GM23338 (cell line): ENCODE measurements at regions not wholly inside any gene's neighbourhood (a gene's known extent, or its start where the extent isn't known, plus 50 kb on each side); places are given as distances from the start of the nearest gene placed in this dataset.

Source experiments
- ATAC-seq: fragments of 200-7000 bp; cut with Tn5 transposase; 3 replicates; pipeline ENCODE4 v1.9.1; 2020
- DNase-seq: peaks from one replicate; pipeline ENCODE4 v3.0.0-alpha.2; 2015; ENCODE audit warnings: low spot score
- H2AFZ ChIP-seq: fragments of 200-600 bp; sonication (generic); 2 replicates; pipeline ENCODE4 v1.8.0; 2016; ENCODE audit warnings: antibody characterized with exemption, mild to moderate bottlenecking, moderate library complexity
- H3F3A ChIP-seq: fragments of 200-600 bp; sonication (generic); replicated peaks from 2 replicates; pipeline ENCODE4 v1.8.0; 2017; ENCODE audit warnings: antibody characterized with exemption, mixed run types, low read depth
- H3K27ac ChIP-seq: fragments of 200-600 bp; sonication (generic); 2 replicates; pipeline ENCODE4 v1.6.1; 2016; ENCODE audit warnings: low read depth
- H3K27me3 ChIP-seq: fragments of 200-600 bp; sonication (generic); 2 replicates; pipeline ENCODE4 v1.8.0; 2016; ENCODE audit warnings: mild to moderate bottlenecking, mixed run types, moderate library complexity; ENCODE audit not compliant: insufficient read depth
- H3K36me3 ChIP-seq: fragments of 200-600 bp; sonication (generic); 2 replicates; pipeline ENCODE4 v1.8.0; 2016; ENCODE audit warnings: mild to moderate bottlenecking; ENCODE audit not compliant: insufficient read depth
- H3K4me1 ChIP-seq: fragments of 200-600 bp; sonication (generic); 2 replicates; pipeline ENCODE4 v1.8.0; 2016; ENCODE audit warnings: mild to moderate bottlenecking, moderate library complexity; ENCODE audit not compliant: insufficient read depth
- H3K4me2 ChIP-seq: fragments of 200-600 bp; sonication (generic); 2 replicates; pipeline ENCODE4 v1.7.1; 2017; ENCODE audit warnings: mixed run types
- H3K4me3 ChIP-seq: fragments of 200-600 bp; sonication (generic); 2 replicates; pipeline ENCODE4 v1.6.1; 2016; ENCODE audit warnings: mixed run types
- H3K79me2 ChIP-seq: fragments of 200-600 bp; sonication (generic); replicated peaks from 2 replicates; pipeline ENCODE4 v1.8.0; 2017; ENCODE audit warnings: mild to moderate bottlenecking; ENCODE audit not compliant: insufficient read depth
- H3K9me2 ChIP-seq: fragments of 200-600 bp; sonication (generic); 2 replicates; pipeline ENCODE4 v1.8.0; 2017; ENCODE audit not compliant: insufficient read depth
- H4K20me1 ChIP-seq: fragments of 200-600 bp; sonication (generic); replicated peaks from 2 replicates; pipeline ENCODE4 v1.8.0; 2017; ENCODE audit warnings: mild to moderate bottlenecking; ENCODE audit not compliant: insufficient read depth
- H3K27ac Mint-ChIP-seq: 2 replicates; pipeline ENCODE4 v1.8.0; 2020; ENCODE audit warnings: inconsistent platforms, mild to moderate bottlenecking, moderate library complexity, mixed read lengths
- H3K27me3 Mint-ChIP-seq: 3 replicates; pipeline ENCODE4 v1.8.0; 2022; ENCODE audit warnings: low read depth, mild to moderate bottlenecking, moderate library complexity, mixed read lengths, inconsistent platforms; ENCODE audit not compliant: insufficient read depth, poor library complexity
- H3K36me3 Mint-ChIP-seq: 3 replicates; pipeline ENCODE4 v1.8.0; 2021; ENCODE audit warnings: low read depth, mild to moderate bottlenecking, inconsistent platforms, moderate library complexity, mixed read lengths
- H3K4me1 Mint-ChIP-seq: 3 replicates; pipeline ENCODE4 v1.8.0; 2020; ENCODE audit warnings: mild to moderate bottlenecking, inconsistent platforms, mixed read lengths
- H3K4me3 Mint-ChIP-seq: 3 replicates; pipeline ENCODE4 v1.8.0; 2021; ENCODE audit warnings: moderate library complexity, mild to moderate bottlenecking, inconsistent platforms, mixed read lengths
- H3K9me3 Mint-ChIP-seq: 3 replicates; pipeline ENCODE4 v1.8.0; 2020; ENCODE audit warnings: moderate library complexity, mild to moderate bottlenecking, inconsistent platforms, mixed read lengths
- CREB1 ChIP-seq: fragments of 250-450 bp; sonication (Bioruptor Pico); IDR thresholded peaks from 2 replicates; pipeline ENCODE4 v1.5.0; 2020; ENCODE audit warnings: low read depth, mild to moderate bottlenecking, moderate library complexity
- CTCF ChIP-seq, 2 experiments: fragments of 200-600 bp in 1 of 2; sonication (generic) in 1 of 2; conservative IDR thresholded peaks; 2 replicates each; pipeline versions ENCODE4 v1.5.1 to v1.6.1; 2016 to 2017; ENCODE audit warnings: antibody characterized with exemption in 2 of 2, low read depth in 2 of 2, mild to moderate bottlenecking in 2 of 2, moderate library complexity in 1 of 2
- ETS1 ChIP-seq: IDR thresholded peaks from 2 replicates; pipeline ENCODE4 v1.6.1; 2016; ENCODE audit warnings: antibody characterized with exemption
- EZH2 ChIP-seq: fragments of 200-600 bp; sonication (generic); IDR thresholded peaks from one replicate; pipeline ENCODE4 v1.8.0; 2017; ENCODE audit warnings: antibody characterized with exemption, mild to moderate bottlenecking, low read depth; ENCODE audit not compliant: unreplicated experiment
- EZH2phosphoT487 ChIP-seq: fragments of 200-600 bp; sonication (generic); IDR thresholded peaks from one replicate; pipeline ENCODE4 v1.8.1; 2018; ENCODE audit warnings: antibody characterized with exemption; ENCODE audit not compliant: unreplicated experiment
- JUNB ChIP-seq: IDR thresholded peaks from one replicate; pipeline ENCODE4 v1.6.1; 2016; ENCODE audit warnings: antibody characterized with exemption; ENCODE audit not compliant: unreplicated experiment
- NANOG ChIP-seq: IDR thresholded peaks from 2 replicates; pipeline ENCODE4 v1.6.1; 2016; ENCODE audit warnings: antibody characterized with exemption, borderline replicate concordance
- POLR2AphosphoS5 ChIP-seq: IDR thresholded peaks from 2 replicates; pipeline ENCODE4 v1.6.1; 2016; ENCODE audit warnings: antibody characterized with exemption, low read depth
- REST ChIP-seq: IDR thresholded peaks from one replicate; pipeline ENCODE4 v1.6.1; 2018; ENCODE audit warnings: antibody characterized with exemption; ENCODE audit not compliant: unreplicated experiment
- STAT1 ChIP-seq: IDR thresholded peaks from one replicate; pipeline ENCODE4 v1.6.1; 2016; ENCODE audit warnings: antibody characterized with exemption; ENCODE audit not compliant: unreplicated experiment
- ZNF114 ChIP-seq: fragments of 250-450 bp; sonication (Bioruptor Pico); IDR thresholded peaks from 2 replicates; pipeline ENCODE4 v1.5.0; 2020; ENCODE audit warnings: mild to moderate bottlenecking, moderate library complexity
- ZNF331 ChIP-seq: fragments of 250-450 bp; sonication (Bioruptor Pico); IDR thresholded peaks from 2 replicates; pipeline ENCODE4 v1.5.0; 2020; ENCODE audit warnings: low read depth, mild to moderate bottlenecking, moderate library complexity
- ZNF462 ChIP-seq: fragments of 250-450 bp; sonication (Bioruptor Pico); IDR thresholded peaks from 2 replicates; pipeline ENCODE4 v1.5.0; 2020; ENCODE audit warnings: mild to moderate bottlenecking, moderate library complexity

- H3K27ac Mint-ChIP-seq = no peak overlapping the region; the same call in 1 of the 2 replicates
- peaks cover 6% of the 10 kb centered on the region for H3K27me3 Mint-ChIP-seq
- no peak for ATAC-seq
- H3K9me3 Mint-ChIP-seq = no peaks in the 10 kb centered on the region
- no peak overlapping the region for H3K4me3 Mint-ChIP-seq
- H3K27ac ChIP-seq = no peak overlapping the region
- H3K79me2 ChIP-seq = no peaks in the 10 kb centered on the region
- H2AFZ ChIP-seq = no peak overlapping the region
- 0 out of 2 replicates have a peak, but pooled peaks cover 3% of the 10 kb centered on the region for H3F3A ChIP-seq
- H3K27me3 ChIP-seq = no peaks in the 10 kb centered on the region
- TF ChIP-seq EZH2 (no peak), ZNF331 (CRISPR knock-in tag) (no peak), CREB1 (no peak), ETS1 (no peak), ZNF114 (CRISPR knock-in tag) (no peak), ZNF462 (CRISPR knock-in tag) (no peak), EZH2phosphoT487 (no peak), STAT1 (no peak), NANOG (no peak), REST (no peak), JUNB (no peak), CTCF (conservative IDR thresholded peaks at IDR 0.05; ENCODE audit: low read depth in 2 of 2) (no peak), POLR2AphosphoS5 (no peak)
- no peak overlapping the region for H3K4me3 ChIP-seq
- no peaks in the 10 kb centered on the region for H3K4me1 ChIP-seq
- H3K36me3 ChIP-seq = no peaks in the 10 kb centered on the region
- H4K20me1 ChIP-seq = no peaks in the 10 kb centered on the region
- no peak overlapping the region for H3K4me2 ChIP-seq
- H3K9me2 ChIP-seq = no peaks in the 10 kb centered on the region
- no peak for DNase-seq
- peaks cover 20% of the 10 kb centered on the region; the same call in 2 of the 3 replicates for H3K4me1 Mint-ChIP-seq
- no peaks in the 10 kb centered on the region for H3K36me3 Mint-ChIP-seq
These were observed 56.1 kb upstream of the F3 start for GRCh38 chr1:94597701-94598100.
